HEK293T (cell line): ENCODE measurements at regions not wholly inside any gene's neighbourhood (a gene's known extent, or its start where the extent isn't known, plus 50 kb on each side); places are given as distances from the start of the nearest gene placed in this dataset.

Experiments used
- CTCF ChIA-PET: fragments of 350-600 bp; formaldehyde crosslinking; extraction: SDS; loops from one replicate; lab custom pipeline; 2021; ENCODE audit warnings: antibody characterized with exemption, inconsistent platforms; lab: Yijun Ruan, JAX
- POLR2A ChIA-PET: fragments of 350-600 bp; formaldehyde crosslinking; extraction: SDS; loops from one replicate; lab custom pipeline; 2020; ENCODE audit warnings: antibody characterized with exemption, inconsistent platforms; lab: Yijun Ruan, JAX
- DNase-seq: peaks from one replicate; pipeline ENCODE4 v3.0.0; 2012; ENCODE audit warnings: mixed read lengths; ENCODE audit errors: extremely low spot score
- ARNT ChIP-seq: fragments of 450-650 bp; IDR thresholded peaks from 2 replicates; pipeline ENCODE4 v1.6.1; 2017; ENCODE audit warnings: mild to moderate bottlenecking
- BHLHE40 ChIP-seq: fragments of 450-650 bp; IDR thresholded peaks from 2 replicates; pipeline ENCODE4 v1.6.1; 2016; ENCODE audit warnings: mild to moderate bottlenecking, moderate library complexity, borderline replicate concordance
- CTBP1 ChIP-seq: fragments of 450-650 bp; IDR thresholded peaks from 2 replicates; pipeline ENCODE4 v1.6.1; 2016; ENCODE audit warnings: borderline replicate concordance
- ELF4 ChIP-seq: fragments of 450-650 bp; IDR thresholded peaks from 2 replicates; pipeline ENCODE4 v1.6.1; 2017; ENCODE audit warnings: antibody characterized with exemption
- FOXA1 ChIP-seq: fragments of 450-650 bp; IDR thresholded peaks from 2 replicates; pipeline ENCODE4 v1.6.1; 2016; ENCODE audit warnings: mild to moderate bottlenecking
- FOXK2 ChIP-seq: fragments of 450-650 bp; IDR thresholded peaks from 2 replicates; pipeline ENCODE4 v1.6.1; 2016; ENCODE audit warnings: mild to moderate bottlenecking
- FOXM1 ChIP-seq: fragments of 450-650 bp; IDR thresholded peaks from 2 replicates; pipeline ENCODE4 v1.6.1; 2017; ENCODE audit warnings: mild to moderate bottlenecking, borderline replicate concordance
- HDGF ChIP-seq: fragments of 450-650 bp; IDR thresholded peaks from 2 replicates; pipeline ENCODE4 v1.6.1; 2017; ENCODE audit warnings: antibody characterized with exemption, borderline replicate concordance
- L3MBTL2 ChIP-seq: fragments of 450-650 bp; conservative IDR thresholded peaks from 2 replicates; pipeline ENCODE4 v1.6.1; 2016; ENCODE audit warnings: mild to moderate bottlenecking
- LEF1 ChIP-seq: fragments of 450-650 bp; IDR thresholded peaks from 2 replicates; pipeline ENCODE4 v1.6.1; 2017; ENCODE audit warnings: mild to moderate bottlenecking, borderline replicate concordance
- NFRKB ChIP-seq: fragments of 450-650 bp; IDR thresholded peaks from 2 replicates; pipeline ENCODE4 v1.6.1; 2016; ENCODE audit warnings: mild to moderate bottlenecking, moderate library complexity
- SP1 ChIP-seq: fragments of 450-650 bp; IDR thresholded peaks from 2 replicates; pipeline ENCODE4 v1.6.1; 2017
- SUZ12 ChIP-seq: fragments of 450-650 bp; IDR thresholded peaks from 2 replicates; pipeline ENCODE4 v1.6.1; 2016; ENCODE audit warnings: mild to moderate bottlenecking
- TARDBP ChIP-seq: fragments of 450-650 bp; IDR thresholded peaks from 2 replicates; pipeline ENCODE4 v1.6.1; 2016
- ZNF384 ChIP-seq: fragments of 450-650 bp; IDR thresholded peaks from 2 replicates; pipeline ENCODE4 v1.6.1; 2016
- TF ChIP-seq, protein P1 (sequence below): fragments of 450-650 bp; IDR thresholded peaks from 2 replicates; pipeline ENCODE4 v1.6.1; 2016

DNA sequence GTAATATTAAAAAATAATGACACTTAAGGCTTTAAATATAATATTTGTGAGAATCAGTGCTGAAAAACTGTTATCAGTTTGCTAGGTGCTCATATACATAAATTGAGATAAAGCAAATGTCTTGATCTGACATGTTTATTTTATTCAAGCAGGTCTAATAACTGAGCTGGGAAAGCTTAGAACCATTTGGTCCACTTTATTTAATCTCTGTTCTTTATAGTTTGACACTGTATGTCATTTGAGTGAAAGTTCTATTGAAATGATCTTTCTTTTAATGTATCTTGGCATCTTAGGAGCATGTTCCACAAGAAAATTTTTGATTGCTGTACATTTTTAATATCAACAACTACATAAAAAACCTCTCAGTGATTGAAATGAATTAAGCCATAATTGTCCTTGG lies 772.0 kb upstream of the NRSN1 start:
- CTCF ChIA-PET, result no interaction called here
- TF ChIP-seq TARDBP, result no peak
- TF ChIP-seq ARNT, result no peak
- TF ChIP-seq L3MBTL2, result no peak
- no peak for TF ChIP-seq SP1
- no peak for TF ChIP-seq FOXM1
- TF ChIP-seq SUZ12, result no peak
- TF ChIP-seq FOXK2, result no peak
- TF ChIP-seq ZNF384, result no peak
- no peak for TF ChIP-seq NFRKB
- no peak for TF ChIP-seq CTBP1
- no peak for TF ChIP-seq BHLHE40
- TF ChIP-seq, protein P1, sequence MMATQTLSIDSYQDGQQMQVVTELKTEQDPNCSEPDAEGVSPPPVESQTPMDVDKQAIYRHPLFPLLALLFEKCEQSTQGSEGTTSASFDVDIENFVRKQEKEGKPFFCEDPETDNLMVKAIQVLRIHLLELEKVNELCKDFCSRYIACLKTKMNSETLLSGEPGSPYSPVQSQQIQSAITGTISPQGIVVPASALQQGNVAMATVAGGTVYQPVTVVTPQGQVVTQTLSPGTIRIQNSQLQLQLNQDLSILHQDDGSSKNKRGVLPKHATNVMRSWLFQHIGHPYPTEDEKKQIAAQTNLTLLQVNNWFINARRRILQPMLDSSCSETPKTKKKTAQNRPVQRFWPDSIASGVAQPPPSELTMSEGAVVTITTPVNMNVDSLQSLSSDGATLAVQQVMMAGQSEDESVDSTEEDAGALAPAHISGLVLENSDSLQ, result no peak
- no peak for TF ChIP-seq ELF4
- no peak for TF ChIP-seq FOXA1
- no peak for TF ChIP-seq LEF1
- TF ChIP-seq HDGF, result no peak
- POLR2A ChIA-PET, result no interaction called here
- DNase-seq, result no peak

DNA sequence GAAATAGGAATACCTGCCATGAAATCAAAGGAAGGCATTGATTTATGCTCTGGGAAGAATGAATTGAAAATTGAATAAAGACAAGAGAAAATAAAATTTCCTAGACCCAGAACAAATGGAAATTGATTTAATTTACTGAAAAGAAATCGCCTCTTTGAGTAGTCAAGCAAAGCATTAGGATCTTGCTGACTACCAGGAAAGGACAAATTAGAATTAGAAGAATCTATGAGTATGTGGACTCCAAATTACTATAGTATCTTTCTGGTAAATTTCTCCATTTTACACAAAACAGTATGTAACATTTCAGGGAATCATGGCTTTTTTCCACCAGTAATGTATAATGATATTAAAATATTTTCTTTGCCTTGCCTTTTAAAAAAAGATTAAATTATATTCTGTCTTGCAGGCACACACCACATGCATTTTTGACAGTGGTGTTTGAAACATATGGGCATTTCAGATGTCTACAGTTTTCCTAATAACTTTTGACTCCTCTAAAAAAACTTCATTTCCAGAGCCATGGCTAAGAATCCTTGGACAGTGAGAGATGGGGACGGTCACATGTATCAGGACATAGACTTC lies 768.7 kb upstream of the NRSN1 start:
- POLR2A ChIA-PET, result no interaction called here
- no peak for TF ChIP-seq FOXK2
- TF ChIP-seq CTBP1, result no peak
- no peak for TF ChIP-seq ELF4
- TF ChIP-seq FOXM1, result no peak
- TF ChIP-seq, protein P1, result no peak
- TF ChIP-seq HDGF, result no peak
- no peak for TF ChIP-seq TARDBP
- no peak for TF ChIP-seq SUZ12

DNA sequence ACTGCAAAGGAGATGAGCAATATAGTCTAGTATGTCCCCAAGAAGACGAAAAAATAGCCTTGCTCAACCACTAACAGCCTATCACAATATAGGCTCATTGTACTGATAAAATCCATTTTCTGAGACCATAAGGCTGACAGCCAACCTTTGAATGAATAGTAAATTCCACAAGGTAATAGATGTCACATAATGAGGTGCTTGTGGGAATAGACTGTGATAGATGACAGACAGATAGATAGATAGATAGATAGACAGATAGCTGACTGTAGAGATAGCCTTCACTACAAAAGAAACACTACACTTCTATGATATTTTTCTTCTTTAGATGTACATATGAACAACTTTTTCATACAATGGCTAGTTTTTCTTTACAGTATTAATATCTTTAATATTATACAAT lies 760.3 kb upstream of the NRSN1 start:
- ChIA-PET CTCF (no interaction called here), POLR2A (no interaction called here)
- no peak for DNase-seq
- TF ChIP-seq ZNF384 (no peak), FOXK2 (no peak), ELF4 (no peak), FOXM1 (no peak), FOXA1 (no peak), L3MBTL2 (no peak), HDGF (no peak), ARNT (no peak), SUZ12 (no peak), SP1 (no peak), NFRKB (no peak), BHLHE40 (no peak)

More for the DNA sequence above, 768.7 kb upstream of the NRSN1 start:
- DNase-seq, result no peak
- CTCF ChIA-PET, result no interaction called here

DNA sequence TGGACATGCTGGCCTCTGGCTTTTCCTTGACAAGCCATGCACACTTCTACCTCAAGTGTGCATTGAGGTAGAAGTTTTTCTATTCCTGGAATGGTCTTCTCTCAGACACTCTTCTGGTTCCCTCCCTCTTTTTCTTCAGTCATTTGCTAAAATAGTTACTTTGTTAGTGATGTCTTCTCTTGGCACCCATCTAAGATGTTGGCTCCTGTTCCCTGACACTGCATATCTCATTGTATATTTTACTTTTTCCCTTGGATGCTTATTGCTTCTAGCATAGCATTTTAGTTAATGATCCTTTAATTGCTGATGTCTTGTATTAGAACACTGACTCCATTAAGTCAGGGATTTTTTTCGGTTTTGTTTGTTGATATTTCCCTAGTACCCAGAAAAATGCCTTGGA lies 758.7 kb upstream of the NRSN1 start:
- POLR2A ChIA-PET, result no interaction called here
- CTCF ChIA-PET, result no interaction called here
- TF ChIP-seq FOXK2, result no peak
- TF ChIP-seq HDGF, result no peak
- TF ChIP-seq, protein P1, result no peak
- TF ChIP-seq L3MBTL2, result no peak
- TF ChIP-seq BHLHE40, result no peak
- TF ChIP-seq LEF1, result no peak
- TF ChIP-seq NFRKB, result no peak
- no peak for TF ChIP-seq ARNT
- TF ChIP-seq CTBP1, result no peak
- TF ChIP-seq SUZ12, result no peak
- TF ChIP-seq TARDBP, result no peak
- no peak for TF ChIP-seq ELF4
- no peak for TF ChIP-seq SP1
- no peak for DNase-seq

DNA sequence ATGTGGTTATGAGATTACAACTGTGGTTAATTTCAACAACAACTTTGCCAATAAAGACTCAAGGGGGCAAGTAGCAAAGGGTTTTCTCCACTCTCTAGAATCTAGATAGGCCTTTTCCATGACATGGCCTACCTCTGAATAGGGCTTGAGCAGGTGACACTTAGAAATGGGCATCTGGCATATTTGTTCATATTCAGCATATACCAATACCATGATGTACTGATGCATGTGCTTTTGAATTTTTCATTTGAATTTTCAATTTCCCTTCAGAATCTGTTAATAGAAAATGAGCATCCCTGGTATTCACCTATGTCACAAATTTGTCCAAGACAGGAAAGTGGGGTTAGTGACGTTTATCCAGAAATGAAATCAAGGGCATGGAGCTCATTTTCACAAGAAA lies 757.5 kb upstream of the NRSN1 start:
- TF ChIP-seq CTBP1, result no peak
- TF ChIP-seq L3MBTL2, result no peak
- no peak for TF ChIP-seq ARNT
- TF ChIP-seq SUZ12, result no peak
- TF ChIP-seq FOXA1, result no peak
- TF ChIP-seq ZNF384, result no peak
- TF ChIP-seq TARDBP, result no peak
- TF ChIP-seq BHLHE40, result no peak
- TF ChIP-seq LEF1, result no peak
- ChIA-PET CTCF (no interaction called here), POLR2A (no interaction called here)
- DNase-seq, result no peak

DNA sequence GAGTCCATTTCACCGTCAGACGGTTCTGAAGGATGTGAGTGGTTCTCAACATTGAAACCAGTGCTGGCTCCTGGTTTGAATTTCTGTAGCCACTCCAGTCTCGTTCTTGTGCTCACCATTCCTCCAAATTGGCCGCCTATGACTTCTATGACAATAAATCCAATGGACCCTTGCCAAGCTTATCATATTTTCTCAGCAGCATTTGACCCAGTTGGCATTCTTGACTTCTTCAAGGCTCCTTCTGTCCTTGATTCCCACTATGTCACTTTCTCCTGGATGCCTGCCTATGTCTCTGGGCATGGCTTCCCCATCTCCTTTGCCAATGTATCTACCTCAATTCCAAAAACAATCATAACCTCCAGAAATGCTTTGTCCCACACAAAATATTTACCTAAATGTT lies 756.0 kb upstream of the NRSN1 start:
- ChIA-PET POLR2A (no interaction called here), CTCF (no interaction called here)
- TF ChIP-seq SUZ12 (no peak), NFRKB (no peak), TARDBP (no peak)
- no peak for DNase-seq
